Ishikawa (cell line): ENCODE measurements at regions not wholly inside any gene's neighbourhood (a gene's known extent, or its start where the extent isn't known, plus 50 kb on each side); places are given as distances from the start of the nearest gene placed in this dataset.

Experiments
- CEBPB ChIP-seq: IDR thresholded peaks from 2 replicates; pipeline ENCODE4 v1.6.1; 2012
- CREB1 ChIP-seq: IDR thresholded peaks from 2 replicates; pipeline ENCODE4 v1.6.1; 2012; ENCODE audit warnings: low read depth
- EGR1 ChIP-seq: IDR thresholded peaks from 2 replicates; pipeline ENCODE4 v1.6.1; 2012
- EP300 ChIP-seq: IDR thresholded peaks from 2 replicates; pipeline ENCODE4 v1.6.1; 2012; ENCODE audit warnings: borderline replicate concordance
- FOXM1 ChIP-seq: IDR thresholded peaks from 2 replicates; pipeline ENCODE4 v1.6.1; 2012; ENCODE audit warnings: low read depth, borderline replicate concordance
- MAX ChIP-seq: IDR thresholded peaks from 2 replicates; pipeline ENCODE4 v1.6.1; 2012
- NFIC ChIP-seq: IDR thresholded peaks from 2 replicates; pipeline ENCODE4 v1.6.1; 2012
- RAD21 ChIP-seq: IDR thresholded peaks from 2 replicates; pipeline ENCODE4 v1.6.1; 2012; ENCODE audit warnings: low read depth
- REST ChIP-seq: IDR thresholded peaks from 2 replicates; pipeline ENCODE4 v1.6.1; 2012; ENCODE audit warnings: low read depth, mild to moderate bottlenecking
- TAF1 ChIP-seq: IDR thresholded peaks from 2 replicates; pipeline ENCODE4 v1.6.1; 2012; ENCODE audit warnings: low read depth, mild to moderate bottlenecking
- TCF12 ChIP-seq: IDR thresholded peaks from 2 replicates; pipeline ENCODE4 v1.6.1; 2012; ENCODE audit warnings: low read depth
- TEAD4 ChIP-seq: IDR thresholded peaks from 2 replicates; pipeline ENCODE4 v1.6.1; 2012
- USF1 ChIP-seq: IDR thresholded peaks from 2 replicates; pipeline ENCODE4 v1.6.1; 2012
- YY1 ChIP-seq: IDR thresholded peaks from 2 replicates; pipeline ENCODE4 v1.6.1; 2012; ENCODE audit warnings: low read depth
- ZBTB7A ChIP-seq: IDR thresholded peaks from 2 replicates; pipeline ENCODE4 v1.6.1; 2012; ENCODE audit warnings: low read depth

GRCh38 chr11:119991669-119992068 is 146.2 kb downstream of the TRIM29 start:
- TF ChIP-seq EGR1 (no peak), TEAD4 (no peak), RAD21 (no peak), MAX (no peak), TAF1 (no peak), FOXM1 (no peak)

- no peak for TF ChIP-seq MAX
- TF ChIP-seq TAF1 = no peak
- TF ChIP-seq EGR1 = no peak
- TF ChIP-seq TCF12 = no peak
- no peak for TF ChIP-seq CEBPB
Measured at GRCh38 chr11:119991022-119991404, 146.9 kb downstream of the TRIM29 start.

GRCh38 chr11:119990309-119991021 is 147.4 kb downstream of the TRIM29 start:
- no peak for TF ChIP-seq EGR1
- no peak for TF ChIP-seq TEAD4
- no peak for TF ChIP-seq REST
- TF ChIP-seq CREB1 = no peak
- no peak for TF ChIP-seq TAF1
- TF ChIP-seq YY1 = no peak
- TF ChIP-seq ZBTB7A = no peak
- no peak for TF ChIP-seq EP300
- TF ChIP-seq MAX = no peak
- no peak for TF ChIP-seq USF1
- TF ChIP-seq NFIC = no peak
- TF ChIP-seq FOXM1 = no peak
- no peak for TF ChIP-seq CEBPB
- TF ChIP-seq RAD21 = no peak
- no peak for TF ChIP-seq TCF12

- TF ChIP-seq TCF12 = no peak
- no peak for TF ChIP-seq ZBTB7A
- TF ChIP-seq CEBPB = no peak
- no peak for TF ChIP-seq TAF1
- TF ChIP-seq RAD21 = no peak
- no peak for TF ChIP-seq YY1
- TF ChIP-seq EP300 = no peak
- TF ChIP-seq EGR1 = no peak
- no peak for TF ChIP-seq USF1
- no peak for TF ChIP-seq TEAD4
Measured at GRCh38 chr11:119989159-119989821, 148.6 kb downstream of the TRIM29 start.

- TF ChIP-seq ZBTB7A (no peak), RAD21 (no peak), CREB1 (no peak), MAX (no peak), REST (no peak), NFIC (no peak), EP300 (no peak), CEBPB (no peak), USF1 (no peak), FOXM1 (no peak), YY1 (no peak), TCF12 (no peak), TEAD4 (no peak), EGR1 (no peak), TAF1 (no peak)
Measured at GRCh38 chr11:119985551-119985950, 152.4 kb downstream of the TRIM29 start.
